Mesenchymal stem cell (in vitro differentiated cells and primary cell): ENCODE measurements at regions not wholly inside any gene's neighbourhood (a gene's known extent, or its start where the extent isn't known, plus 50 kb on each side); places are given as distances from the start of the nearest gene placed in this dataset.

Experiments used
- DNase-seq: peaks from one replicate; pipeline ENCODE4 v3.0.0-alpha.2; 2013
- H2AFZ ChIP-seq: one replicate; pipeline ENCODE4 v1.6.1; 2013; ENCODE audit warnings: low read depth, mild to moderate bottlenecking, control low read depth, inconsistent platforms, low read length, moderate library complexity
- H2AK5ac ChIP-seq: 2 replicates; pipeline ENCODE4 v1.6.1; 2013; ENCODE audit warnings: low read length, moderate library complexity, mild to moderate bottlenecking, inconsistent platforms; ENCODE audit not compliant: severe bottlenecking
- H2BK120ac ChIP-seq: one replicate; pipeline ENCODE4 v1.6.1; 2013; ENCODE audit warnings: low read depth, mild to moderate bottlenecking, inconsistent platforms, low read length, moderate library complexity
- H2BK12ac ChIP-seq, 2 experiments: one replicate each; pipeline ENCODE4 v1.6.1; 2013; ENCODE audit warnings: inconsistent platforms in 2 of 2, low read length in 2 of 2, mild to moderate bottlenecking in 2 of 2, moderate library complexity in 2 of 2, control low read depth in 1 of 2
- H2BK15ac ChIP-seq: one replicate; pipeline ENCODE4 v1.6.1; 2013; ENCODE audit warnings: mild to moderate bottlenecking, low read depth, inconsistent platforms; ENCODE audit not compliant: poor library complexity, severe bottlenecking
- H2BK5ac ChIP-seq: 2 replicates; pipeline ENCODE4 v1.6.1; 2013; ENCODE audit warnings: low read depth, mild to moderate bottlenecking, low read length, control low read depth, inconsistent platforms; ENCODE audit not compliant: poor library complexity, severe bottlenecking
- H3K14ac ChIP-seq, 2 experiments: one replicate each; pipeline ENCODE4 v1.6.1; 2013; ENCODE audit warnings: inconsistent platforms in 2 of 2, low read length in 2 of 2, control low read depth in 1 of 2, mild to moderate bottlenecking in 1 of 2, moderate library complexity in 1 of 2
- H3K18ac ChIP-seq, 2 experiments: one replicate each; pipeline ENCODE4 v1.6.1; 2013; ENCODE audit warnings: inconsistent platforms in 2 of 2, low read length in 2 of 2, control low read depth in 1 of 2, low read depth in 1 of 2, mild to moderate bottlenecking in 1 of 2
- H3K23ac ChIP-seq, 2 experiments: one replicate each; pipeline ENCODE4 v1.6.1; 2013; ENCODE audit warnings: inconsistent platforms in 2 of 2, low read length in 2 of 2, mild to moderate bottlenecking in 2 of 2, moderate library complexity in 2 of 2, control low read depth in 1 of 2
- H3K27ac ChIP-seq: 2 replicates; pipeline ENCODE4 v1.5.1; 2013; ENCODE audit warnings: mild to moderate bottlenecking, moderate library complexity, low read length, control low read depth, inconsistent platforms; ENCODE audit not compliant: poor library complexity, severe bottlenecking
- H3K27me3 ChIP-seq, 2 experiments: 2 replicates each; pipeline versions ENCODE4 v1.6.1 to v1.7.0; 2013; ENCODE audit warnings: low read length in 2 of 2, mild to moderate bottlenecking in 2 of 2, moderate library complexity in 2 of 2, control low read depth in 1 of 2, inconsistent platforms in 1 of 2; ENCODE audit not compliant: control insufficient read depth in 1 of 2, insufficient read depth in 1 of 2
- H3K36me3 ChIP-seq, 2 experiments: 2 replicates each; pipeline versions ENCODE4 v1.6.1 to v1.7.0; 2013; ENCODE audit warnings: low read length in 2 of 2, control low read depth in 1 of 2, inconsistent platforms in 1 of 2, low read depth in 1 of 2, mild to moderate bottlenecking in 1 of 2; ENCODE audit not compliant: insufficient read depth in 2 of 2, control insufficient read depth in 1 of 2
- H3K4ac ChIP-seq, 2 experiments: one replicate each; pipeline ENCODE4 v1.6.1; 2013; ENCODE audit warnings: inconsistent platforms in 2 of 2, low read length in 2 of 2, mild to moderate bottlenecking in 2 of 2, moderate library complexity in 2 of 2, control low read depth in 1 of 2, low read depth in 1 of 2
- H3K4me1 ChIP-seq: 2 replicates; pipeline ENCODE4 v1.6.1; 2013; ENCODE audit warnings: low read depth, low read length, control low read depth; ENCODE audit not compliant: control insufficient read depth, insufficient read depth
- H3K4me2 ChIP-seq: 2 replicates; pipeline ENCODE4 v1.6.1; 2013; ENCODE audit warnings: low read length, mild to moderate bottlenecking, inconsistent platforms; ENCODE audit not compliant: poor library complexity, severe bottlenecking
- H3K4me3 ChIP-seq, 2 experiments: 2 replicates each; pipeline versions ENCODE4 v1.5.1 to v1.7.0; 2013; ENCODE audit warnings: low read length in 2 of 2, mild to moderate bottlenecking in 2 of 2, control low read depth in 1 of 2, low read depth in 1 of 2; ENCODE audit not compliant: insufficient read depth in 1 of 2
- H3K79me1 ChIP-seq: replicated peaks from 2 replicates; pipeline ENCODE4 v1.6.1; 2013; ENCODE audit warnings: mild to moderate bottlenecking, control low read depth, low read length, inconsistent platforms; ENCODE audit not compliant: poor library complexity, severe bottlenecking
- H3K9ac ChIP-seq: 2 replicates; pipeline ENCODE4 v1.7.0; 2013; ENCODE audit warnings: mild to moderate bottlenecking, low read length, moderate library complexity
- H3K9me3 ChIP-seq: 2 replicates; pipeline ENCODE4 v1.7.0; 2013; ENCODE audit warnings: mild to moderate bottlenecking, low read length; ENCODE audit not compliant: control insufficient read depth
- H4K8ac ChIP-seq: one replicate; pipeline ENCODE4 v1.6.1; 2013; ENCODE audit warnings: inconsistent platforms, mild to moderate bottlenecking, low read length, moderate library complexity
- H4K91ac ChIP-seq: one replicate; pipeline ENCODE4 v1.6.1; 2013; ENCODE audit warnings: mild to moderate bottlenecking, low read length, inconsistent platforms
- WGBS: methylation state at CpG from one replicate; pipeline ENCODE4 v1.1.7; 2013; ENCODE audit warnings: mixed read lengths; 5-methylcytosine and 5-hydroxymethylcytosine counted together

DNA sequence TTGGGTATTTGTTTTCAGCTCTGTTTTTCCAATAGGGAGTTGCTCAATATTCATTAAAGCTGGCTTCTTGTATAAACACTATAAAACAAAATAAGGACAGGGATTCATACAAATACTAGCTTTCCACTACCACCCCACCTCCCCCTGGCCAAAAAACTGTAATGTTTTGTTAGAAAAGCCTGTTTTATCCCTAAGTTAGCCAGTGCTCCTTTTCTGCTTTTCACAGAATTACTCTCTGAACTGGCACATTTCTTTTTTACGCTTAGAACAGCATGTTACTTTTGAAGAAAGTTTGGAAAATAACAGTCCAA is 147.4 kb upstream of the DMRT1 start:
- WGBS, result 88% methylated on average over 1 of the region's 1 CpG
- Histone ChIP-seq H4K8ac (no peak overlapping the region), H2BK5ac (no peak overlapping the region), H3K18ac (peak overlapping the region in 1 of 2 experiments; percentile 26), H3K9me3 (no peaks in the 10 kb centered on the region), H3K4me2 (no peak overlapping the region), H3K4me3 (peak overlapping the region in 1 of 2 experiments; percentile 72), H2BK12ac (no peak overlapping the region), H3K9ac (peak overlapping the region; percentile 84), H3K27me3 (no peaks in the 10 kb centered on the region), H3K79me1 (peaks cover 6% of the 10 kb centered on the region), H4K91ac (no peak overlapping the region), H3K36me3 (peaks cover 0 to 13% of the 10 kb centered on the region in 2 experiments), H3K27ac (peak overlapping the region; percentile 93), H2AK5ac (no peak overlapping the region), H2BK15ac (no peak overlapping the region), H3K4me1 (peaks cover 17% of the 10 kb centered on the region), H3K4ac (peak overlapping the region in 1 of 2 experiments; percentile 83), H2AFZ (no peak overlapping the region), H3K23ac (no peak overlapping the region), H3K14ac (no peak overlapping the region), H2BK120ac (no peak overlapping the region)
- DNase-seq, result peak; percentile 31

DNA sequence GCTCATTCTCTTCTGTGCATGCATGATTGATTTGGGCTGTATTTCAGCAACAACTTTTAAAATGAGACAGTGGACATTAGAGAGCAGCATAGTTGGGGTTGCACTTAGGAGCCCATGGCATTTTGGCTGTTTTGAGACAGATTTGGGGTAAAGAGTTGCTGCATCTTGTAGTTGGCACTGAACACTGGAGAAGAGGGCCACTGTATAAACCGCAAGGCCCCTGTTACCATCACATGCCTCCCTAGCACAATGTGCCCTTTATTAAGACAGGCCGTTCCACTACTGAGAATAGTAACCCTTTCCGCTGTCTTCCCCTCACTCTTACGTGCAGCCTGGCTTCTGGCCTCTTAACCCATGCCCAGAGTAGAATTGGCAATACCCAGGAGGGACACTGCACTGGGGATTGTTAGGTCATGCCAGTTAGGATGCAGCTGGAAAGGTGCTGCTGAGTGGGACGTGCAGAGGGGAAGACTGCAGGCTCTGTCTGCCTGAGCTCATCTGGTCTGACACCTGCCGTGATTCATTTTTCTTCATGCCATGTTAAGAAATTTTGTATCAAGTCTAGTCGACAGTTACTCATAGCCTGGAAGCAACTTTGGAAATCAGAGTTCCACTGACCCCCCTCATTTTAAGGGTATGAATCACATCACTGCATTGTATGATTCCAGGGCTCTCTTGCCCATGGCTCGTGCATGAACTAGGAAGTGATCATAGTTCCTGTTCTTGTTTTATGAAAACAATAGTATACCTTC is 146.9 kb upstream of the DMRT1 start:
- peak overlapping the region; percentile 61 for H2BK5ac ChIP-seq
- H3K23ac ChIP-seq, result peak overlapping the region in 1 of 2 experiments; percentile 34
- peak overlapping the region; percentile 86 for H4K8ac ChIP-seq
- H3K4me2 ChIP-seq, result peak overlapping the region; percentile 26
- H3K9ac ChIP-seq, result peak overlapping the region; percentile 84
- H2BK12ac ChIP-seq, result peak overlapping the region; percentile 80 to 99
- H2AK5ac ChIP-seq, result peak overlapping the region; percentile 26
- peaks cover 4% of the 10 kb centered on the region for H3K79me1 ChIP-seq
- H4K91ac ChIP-seq, result peak overlapping the region; percentile 75
- peak overlapping the region in 1 of 2 experiments; percentile 72 for H3K4me3 ChIP-seq
- H3K27me3 ChIP-seq, result no peaks in the 10 kb centered on the region
- peak overlapping the region; percentile 45 for H2BK120ac ChIP-seq
- H3K4me1 ChIP-seq, result peaks cover 17% of the 10 kb centered on the region
- peak overlapping the region; percentile 83 for H3K4ac ChIP-seq
- no peaks in the 10 kb centered on the region for H3K9me3 ChIP-seq
- H3K14ac ChIP-seq, result peak overlapping the region in 1 of 2 experiments; percentile 85
- DNase-seq, result peak; percentile 88
- H3K18ac ChIP-seq, result peak overlapping the region; percentile 47 to 81
- no peak overlapping the region for H2BK15ac ChIP-seq
- WGBS, result 49% methylated on average over 8 of the region's 8 CpGs
- peak overlapping the region; percentile 93 for H3K27ac ChIP-seq
- peak overlapping the region; percentile 10 for H2AFZ ChIP-seq
- peaks cover 0 to 10% of the 10 kb centered on the region in 2 experiments for H3K36me3 ChIP-seq

GRCh38 chr9:695252-695651 is 146.2 kb upstream of the DMRT1 start:
- peak overlapping the region; percentile 86 for H4K8ac ChIP-seq
- H3K4me2 ChIP-seq, result no peak overlapping the region
- no peak overlapping the region for H2BK15ac ChIP-seq
- H2BK120ac ChIP-seq, result peak overlapping the region; percentile 45
- H3K4ac ChIP-seq, result peak overlapping the region; percentile 65 to 83
- peaks cover 6% of the 10 kb centered on the region for H3K79me1 ChIP-seq
- H3K9ac ChIP-seq, result peak overlapping the region; percentile 84
- peaks cover 0 to 12% of the 10 kb centered on the region in 2 experiments for H3K36me3 ChIP-seq
- H3K27me3 ChIP-seq, result no peaks in the 10 kb centered on the region
- peak overlapping the region in 1 of 2 experiments; percentile 72 for H3K4me3 ChIP-seq
- H2BK5ac ChIP-seq, result peak overlapping the region; percentile 61
- H3K4me1 ChIP-seq, result peaks cover 17% of the 10 kb centered on the region
- H3K14ac ChIP-seq, result no peak overlapping the region
- no peak for DNase-seq
- H4K91ac ChIP-seq, result peak overlapping the region; percentile 75
- H2BK12ac ChIP-seq, result peak overlapping the region; percentile 70 to 80
- no peak overlapping the region for H3K23ac ChIP-seq
- peak overlapping the region; percentile 26 to 67 for H3K18ac ChIP-seq
- no peaks in the 10 kb centered on the region for H3K9me3 ChIP-seq
- peak overlapping the region; percentile 95 for H2AK5ac ChIP-seq
- WGBS, result 100% methylated on average over 1 of the region's 4 CpGs
- peak overlapping the region; percentile 93 for H3K27ac ChIP-seq
- no peak overlapping the region for H2AFZ ChIP-seq
